Right atrium auricular region (tissue), 2 donors: ENCODE measurements at regions not wholly inside any gene's neighbourhood (a gene's known extent, or its start where the extent isn't known, plus 50 kb on each side); places are given as distances from the start of the nearest gene placed in this dataset.

ENCODE experiments used
- DNase-seq: peaks from one replicate; pipeline ENCODE4 v3.0.0-alpha.2; 2019; ENCODE audit warnings: low spot score
- H3K27ac ChIP-seq, 2 donors: fragments of 200-600 bp; sonication (generic); 1 replicate in 1 of 2; 2 replicates in 1 of 2; pipeline ENCODE4 v1.5.1; 2016 to 2019
- H3K27me3 ChIP-seq, 2 donors: fragments of 200-600 bp; sonication (generic); one replicate each; pipeline versions ENCODE4 v1.5.1 to v1.6.0; 2017 to 2019
- H3K36me3 ChIP-seq: fragments of 200-600 bp; sonication (generic); one replicate; pipeline ENCODE4 v1.5.1; 2016
- H3K4me1 ChIP-seq, 2 donors: fragments of 200-600 bp; sonication (generic); one replicate each; pipeline versions ENCODE4 v1.5.1 to v1.6.0; 2017 to 2019
- H3K4me3 ChIP-seq, 2 donors: fragments of 200-600 bp; sonication (generic); 1 replicate in 1 of 2; 2 replicates in 1 of 2; pipeline ENCODE4 v1.5.1; 2017 to 2019; ENCODE audit warnings: mild to moderate bottlenecking in 1 of 2, moderate library complexity in 1 of 2
- H3K9me3 ChIP-seq, 2 donors: fragments of 200-600 bp; sonication (generic); one replicate each; pipeline ENCODE4 v1.5.1; 2019
- TF ChIP-seq, protein P1 (sequence below), 2 donors: fragments of 200-600 bp; sonication (generic); IDR thresholded peaks; one replicate each; pipeline ENCODE4 v1.5.1; 2019; ENCODE audit warnings: antibody characterized with exemption in 2 of 2

DNA sequence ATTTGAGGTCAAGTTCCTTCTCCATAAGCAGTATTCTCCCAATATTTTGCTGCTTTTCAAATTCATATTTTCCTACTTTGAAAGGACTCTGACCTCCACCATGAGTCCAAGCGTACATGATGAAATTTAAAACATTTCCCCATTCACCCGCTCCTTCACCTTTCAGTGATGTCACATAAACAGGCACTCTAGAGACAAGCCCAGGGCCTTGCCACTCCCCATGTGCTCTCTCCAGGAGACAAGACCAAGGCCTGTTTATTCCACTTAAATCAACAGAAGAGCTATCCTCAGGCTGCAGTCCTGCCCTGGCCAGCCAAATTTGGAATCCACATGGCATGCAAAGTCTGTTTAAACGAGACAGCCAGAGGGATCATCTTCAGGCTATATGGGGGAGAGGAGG is 161.5 kb downstream of the ARRDC4 start:
- no peaks in the 10 kb centered on the region for H3K4me1 ChIP-seq
- no peak overlapping the region for H3K4me3 ChIP-seq
- no peak for DNase-seq
- no peaks in the 10 kb centered on the region for H3K36me3 ChIP-seq
- TF ChIP-seq, protein P1, sequence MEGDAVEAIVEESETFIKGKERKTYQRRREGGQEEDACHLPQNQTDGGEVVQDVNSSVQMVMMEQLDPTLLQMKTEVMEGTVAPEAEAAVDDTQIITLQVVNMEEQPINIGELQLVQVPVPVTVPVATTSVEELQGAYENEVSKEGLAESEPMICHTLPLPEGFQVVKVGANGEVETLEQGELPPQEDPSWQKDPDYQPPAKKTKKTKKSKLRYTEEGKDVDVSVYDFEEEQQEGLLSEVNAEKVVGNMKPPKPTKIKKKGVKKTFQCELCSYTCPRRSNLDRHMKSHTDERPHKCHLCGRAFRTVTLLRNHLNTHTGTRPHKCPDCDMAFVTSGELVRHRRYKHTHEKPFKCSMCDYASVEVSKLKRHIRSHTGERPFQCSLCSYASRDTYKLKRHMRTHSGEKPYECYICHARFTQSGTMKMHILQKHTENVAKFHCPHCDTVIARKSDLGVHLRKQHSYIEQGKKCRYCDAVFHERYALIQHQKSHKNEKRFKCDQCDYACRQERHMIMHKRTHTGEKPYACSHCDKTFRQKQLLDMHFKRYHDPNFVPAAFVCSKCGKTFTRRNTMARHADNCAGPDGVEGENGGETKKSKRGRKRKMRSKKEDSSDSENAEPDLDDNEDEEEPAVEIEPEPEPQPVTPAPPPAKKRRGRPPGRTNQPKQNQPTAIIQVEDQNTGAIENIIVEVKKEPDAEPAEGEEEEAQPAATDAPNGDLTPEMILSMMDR (IDR thresholded peaks at IDR 0.05) = no peak
- H3K27me3 ChIP-seq = no peaks in the 10 kb centered on the region
- H3K9me3 ChIP-seq = no peaks in the 10 kb centered on the region
- no peak overlapping the region for H3K27ac ChIP-seq

DNA sequence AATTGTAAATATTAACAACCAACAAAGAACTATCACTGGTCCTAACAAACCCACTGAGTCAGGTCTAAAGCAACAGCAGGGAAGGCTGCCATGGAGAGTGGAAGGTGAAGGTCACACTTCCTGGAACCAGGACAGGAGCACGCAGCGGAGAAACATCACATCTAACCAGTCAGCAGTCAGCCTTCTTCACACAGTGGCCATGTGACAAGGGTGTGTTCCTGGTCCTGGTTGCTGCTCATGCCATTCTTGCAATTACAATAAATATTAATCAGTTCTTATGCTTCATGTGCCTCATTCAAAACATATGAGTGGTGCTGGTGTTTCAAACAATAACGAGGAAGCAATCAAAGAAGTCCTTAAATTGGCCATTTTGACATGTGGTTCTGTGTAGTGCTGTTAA is 162.8 kb downstream of the ARRDC4 start:
- Histone ChIP-seq H3K4me3 (no peak overlapping the region), H3K27ac (no peak overlapping the region), H3K9me3 (no peaks in the 10 kb centered on the region), H3K36me3 (no peaks in the 10 kb centered on the region), H3K4me1 (no peaks in the 10 kb centered on the region), H3K27me3 (no peaks in the 10 kb centered on the region)
- no peak for DNase-seq
- TF ChIP-seq, protein P1 (IDR thresholded peaks at IDR 0.05) = no peak

DNA sequence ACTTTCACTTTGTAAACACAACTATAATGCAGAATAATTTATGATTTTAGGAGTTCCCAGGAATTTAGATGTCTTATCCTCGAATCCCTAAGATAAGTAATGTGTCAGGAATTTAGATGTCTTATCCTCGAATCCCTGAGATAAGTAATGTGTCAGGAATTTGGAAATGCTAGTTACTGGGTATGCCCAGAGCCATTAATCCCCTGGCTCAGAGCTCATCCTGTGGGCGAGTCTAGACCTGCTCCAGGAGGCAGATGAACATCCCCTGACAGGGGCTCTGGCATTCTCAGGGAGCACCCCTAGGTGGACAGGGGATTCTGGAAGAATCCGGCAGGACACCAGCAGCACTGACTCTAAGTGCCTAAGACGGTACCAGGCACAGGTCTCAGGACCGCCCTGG is 163.3 kb downstream of the ARRDC4 start:
- no peaks in the 10 kb centered on the region for H3K27me3 ChIP-seq
- H3K9me3 ChIP-seq = no peaks in the 10 kb centered on the region
- DNase-seq = no peak
- H3K4me1 ChIP-seq = no peaks in the 10 kb centered on the region
- H3K4me3 ChIP-seq = no peak overlapping the region
- TF ChIP-seq, protein P1 (IDR thresholded peaks at IDR 0.05) = no peak
- no peak overlapping the region for H3K27ac ChIP-seq
- H3K36me3 ChIP-seq = no peaks in the 10 kb centered on the region

DNA sequence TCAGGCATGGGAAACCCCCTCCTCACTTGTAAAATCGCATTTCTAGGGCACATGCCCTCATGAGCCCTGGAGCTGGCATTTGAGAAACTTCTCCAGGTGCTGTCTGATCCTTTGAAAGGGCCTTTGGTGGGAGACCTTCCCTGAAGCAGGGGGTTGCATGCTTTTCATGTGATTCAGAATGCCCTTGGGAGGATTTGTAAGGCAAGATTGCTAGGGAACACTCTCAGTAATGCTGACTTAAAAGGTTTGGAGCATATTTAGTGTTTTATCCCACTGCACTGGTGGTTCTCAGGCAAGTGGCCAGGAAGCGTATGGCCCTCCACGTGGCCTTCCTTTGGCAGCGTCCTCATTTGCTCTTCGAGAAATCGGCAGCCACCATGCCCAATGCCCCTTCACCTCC is 164.1 kb downstream of the ARRDC4 start:
- DNase-seq = no peak
- TF ChIP-seq, protein P1 (IDR thresholded peaks at IDR 0.05) = no peak
- H3K27me3 ChIP-seq = no peaks in the 10 kb centered on the region
- no peaks in the 10 kb centered on the region for H3K9me3 ChIP-seq
- H3K27ac ChIP-seq = no peak overlapping the region
- no peaks in the 10 kb centered on the region for H3K36me3 ChIP-seq
- H3K4me1 ChIP-seq = no peaks in the 10 kb centered on the region
- no peak overlapping the region for H3K4me3 ChIP-seq

DNA sequence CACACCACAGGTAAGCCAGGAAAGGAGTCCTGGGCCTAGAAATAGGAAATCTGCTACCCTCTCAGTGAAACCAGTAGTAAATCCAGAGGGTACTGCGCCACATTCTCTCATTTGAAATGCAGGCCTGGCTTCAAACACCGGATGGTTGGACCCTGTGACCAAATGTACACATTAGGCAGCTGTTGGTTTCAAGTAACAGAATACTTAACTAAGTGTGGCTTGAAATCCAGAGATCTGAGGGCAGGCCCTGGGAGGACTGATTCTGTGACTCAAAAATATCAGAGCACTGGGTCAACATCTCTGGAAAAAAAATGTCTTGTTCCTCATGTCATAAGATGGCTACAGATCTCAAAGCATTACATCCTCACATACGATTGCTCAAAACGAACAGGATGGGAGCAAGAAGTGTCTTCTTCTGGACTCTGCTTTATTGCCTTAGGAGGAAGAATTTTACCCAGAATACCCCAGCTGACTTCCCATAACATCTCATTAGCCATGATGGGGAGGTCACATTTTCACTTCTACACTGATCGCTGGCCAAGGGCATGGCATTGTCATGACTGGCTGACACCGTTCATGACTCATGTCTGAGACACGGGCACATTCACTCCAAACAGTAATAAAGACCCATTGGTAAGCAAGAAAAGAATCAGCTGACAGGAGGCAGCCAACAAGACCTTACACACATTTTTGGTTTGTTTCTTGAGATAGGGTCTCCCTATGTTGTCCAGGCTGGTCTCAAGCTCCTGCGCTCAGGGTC is 166.0 kb downstream of the ARRDC4 start:
- no peak for DNase-seq
- Histone ChIP-seq H3K36me3 (no peaks in the 10 kb centered on the region), H3K27me3 (no peaks in the 10 kb centered on the region), H3K4me1 (no peaks in the 10 kb centered on the region), H3K4me3 (no peak overlapping the region), H3K9me3 (no peaks in the 10 kb centered on the region), H3K27ac (no peak overlapping the region)
- TF ChIP-seq, protein P1 (IDR thresholded peaks at IDR 0.05) = no peak

DNA sequence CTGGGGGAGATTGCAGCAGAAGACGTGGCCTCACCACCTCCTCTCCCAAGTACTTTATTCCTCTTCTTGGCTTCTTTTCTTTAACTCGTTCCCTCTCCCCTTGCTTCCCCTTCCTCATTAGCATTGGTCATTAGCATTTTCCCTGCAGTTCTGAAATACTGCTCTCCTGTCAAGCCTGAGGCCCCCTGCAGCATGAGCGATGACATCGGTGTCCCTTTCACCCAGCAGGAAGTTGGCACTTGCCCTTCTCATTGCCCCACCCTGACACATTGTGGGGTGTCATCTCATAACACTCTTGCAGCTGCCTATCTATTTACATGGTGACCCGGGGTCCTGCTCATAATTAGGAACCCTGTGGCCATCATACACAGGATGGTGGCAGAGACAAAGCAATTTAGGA is 167.1 kb downstream of the ARRDC4 start:
- H3K9me3 ChIP-seq = no peaks in the 10 kb centered on the region
- H3K27ac ChIP-seq = no peak overlapping the region
- no peak overlapping the region for H3K4me3 ChIP-seq
- H3K27me3 ChIP-seq = no peaks in the 10 kb centered on the region
- no peak for DNase-seq
- TF ChIP-seq, protein P1 (IDR thresholded peaks at IDR 0.05) = no peak
- H3K36me3 ChIP-seq = no peaks in the 10 kb centered on the region
- no peaks in the 10 kb centered on the region for H3K4me1 ChIP-seq
